Fibroblast of lung (primary cell): ENCODE measurements at regions not wholly inside any gene's neighbourhood (a gene's known extent, or its start where the extent isn't known, plus 50 kb on each side); places are given as distances from the start of the nearest gene placed in this dataset.
"Not testable (repeated sequence)": the region's sequence is repeated elsewhere in the genome, so short reads cannot be mapped to it uniquely, and the experiment has no call there.

Source experiments
- DNase-seq, 2 donors: peaks; one replicate each; pipeline versions ENCODE4 v3.0.0 to v3.0.0-alpha.2; 2010; ENCODE audit warnings: low read depth in 2 of 2
- H2AFZ ChIP-seq: 2 replicates; pipeline ENCODE4 v1.5.1; 2012; ENCODE audit warnings: low read length, control low read depth, inconsistent platforms
- H3K27ac ChIP-seq: 2 replicates; pipeline ENCODE4 v1.5.1; 2011; ENCODE audit warnings: low read length, control low read depth; ENCODE audit not compliant: insufficient read depth
- H3K27me3 ChIP-seq: 2 replicates; pipeline ENCODE4 v1.5.1; 2011; ENCODE audit warnings: mild to moderate bottlenecking, low read length; ENCODE audit not compliant: control insufficient read depth, insufficient read depth
- H3K36me3 ChIP-seq: 2 replicates; pipeline ENCODE4 v1.5.1; 2011; ENCODE audit warnings: low read length; ENCODE audit not compliant: control insufficient read depth, insufficient read depth
- H3K4me1 ChIP-seq: 2 replicates; pipeline ENCODE4 v1.5.1; 2011; ENCODE audit warnings: low read length; ENCODE audit not compliant: control insufficient read depth, insufficient read depth; ENCODE audit errors: extremely low read depth
- H3K4me2 ChIP-seq: 2 replicates; pipeline ENCODE4 v1.5.1; 2011; ENCODE audit warnings: low read length, control low read depth; ENCODE audit not compliant: insufficient read depth; ENCODE audit errors: extremely low read depth
- H3K4me3 ChIP-seq, 4 experiments: fragments of 200-600 bp in 1 of 4; sonication (generic) in 1 of 4; replicated peaks in 1 of 4; 2 replicates each; pipeline ENCODE4 v1.5.1; 2011 to 2016; ENCODE audit warnings: low read length in 4 of 4, low read depth in 3 of 4, mild to moderate bottlenecking in 3 of 4, control low read depth in 2 of 4, inconsistent platforms in 1 of 4, mixed read lengths in 1 of 4; ENCODE audit not compliant: insufficient read depth in 1 of 4; ENCODE audit errors: control extremely low read depth in 1 of 4
- H3K79me2 ChIP-seq: 2 replicates; pipeline ENCODE4 v1.5.1; 2012; ENCODE audit warnings: mild to moderate bottlenecking, low read length, inconsistent platforms; ENCODE audit not compliant: control insufficient read depth, insufficient read depth
- H3K9ac ChIP-seq: 2 replicates; pipeline ENCODE4 v1.5.1; 2011; ENCODE audit warnings: mild to moderate bottlenecking, low read length, control low read depth; ENCODE audit not compliant: insufficient read depth
- H3K9me3 ChIP-seq: 2 replicates; pipeline ENCODE4 v1.5.1; 2012; ENCODE audit warnings: low read depth, low read length; ENCODE audit not compliant: control insufficient read depth, insufficient read depth
- H4K20me1 ChIP-seq: 2 replicates; pipeline ENCODE4 v1.5.1; 2011; ENCODE audit warnings: low read length; ENCODE audit not compliant: control insufficient read depth, insufficient read depth; ENCODE audit errors: extremely low read depth
- EZH2 ChIP-seq: IDR thresholded peaks from 2 replicates; pipeline ENCODE4 v1.5.1; 2012; ENCODE audit warnings: low read length, control low read depth, mild to moderate bottlenecking; ENCODE audit errors: missing control alignments
- TF ChIP-seq, protein P1 (sequence below), 2 donors: IDR thresholded peaks in 1 of 2; conservative IDR thresholded peaks in 1 of 2; 1 replicate in 1 of 2; 2 replicates in 1 of 2; pipeline ENCODE4 v1.5.1; 2011 to 2012; ENCODE audit warnings: low read length in 2 of 2, control low read depth in 1 of 2, inconsistent platforms in 1 of 2, low read depth in 1 of 2, mild to moderate bottlenecking in 1 of 2

DNA sequence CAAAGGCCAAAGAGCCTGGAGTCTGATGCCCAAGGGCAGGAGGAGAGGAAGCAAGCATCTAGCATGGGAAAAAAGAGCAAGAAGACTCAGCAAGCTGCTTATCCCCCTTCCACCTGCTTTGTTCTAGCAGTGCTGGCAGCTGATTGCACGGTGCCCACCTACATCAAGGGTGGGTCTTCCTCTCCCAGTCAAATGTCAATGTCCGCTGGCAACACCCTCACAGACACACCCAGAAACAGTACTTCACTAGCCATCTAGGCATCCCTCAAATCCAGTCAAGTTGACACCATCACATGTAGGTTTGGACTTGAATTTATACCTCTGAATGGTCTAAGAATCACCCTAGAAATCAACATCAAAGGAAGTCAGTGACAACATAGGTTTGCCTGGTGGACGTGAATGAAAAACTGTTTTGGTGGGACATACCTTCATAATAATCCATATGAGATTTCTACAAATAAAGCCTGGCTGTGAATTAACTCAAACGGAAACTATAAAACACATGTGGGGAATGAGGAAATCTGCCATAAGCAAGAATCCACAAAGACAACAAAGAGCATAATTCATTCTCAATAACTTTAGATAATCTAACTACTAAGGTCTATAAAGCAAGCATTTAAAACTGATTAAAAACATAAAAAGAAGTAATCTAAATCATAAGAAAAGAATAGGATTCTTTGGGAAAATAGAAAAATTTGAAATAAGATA, 185.8 kb upstream of the JADE1 start:
- no peak for DNase-seq
- no peak for TF ChIP-seq EZH2
- TF ChIP-seq, protein P1, sequence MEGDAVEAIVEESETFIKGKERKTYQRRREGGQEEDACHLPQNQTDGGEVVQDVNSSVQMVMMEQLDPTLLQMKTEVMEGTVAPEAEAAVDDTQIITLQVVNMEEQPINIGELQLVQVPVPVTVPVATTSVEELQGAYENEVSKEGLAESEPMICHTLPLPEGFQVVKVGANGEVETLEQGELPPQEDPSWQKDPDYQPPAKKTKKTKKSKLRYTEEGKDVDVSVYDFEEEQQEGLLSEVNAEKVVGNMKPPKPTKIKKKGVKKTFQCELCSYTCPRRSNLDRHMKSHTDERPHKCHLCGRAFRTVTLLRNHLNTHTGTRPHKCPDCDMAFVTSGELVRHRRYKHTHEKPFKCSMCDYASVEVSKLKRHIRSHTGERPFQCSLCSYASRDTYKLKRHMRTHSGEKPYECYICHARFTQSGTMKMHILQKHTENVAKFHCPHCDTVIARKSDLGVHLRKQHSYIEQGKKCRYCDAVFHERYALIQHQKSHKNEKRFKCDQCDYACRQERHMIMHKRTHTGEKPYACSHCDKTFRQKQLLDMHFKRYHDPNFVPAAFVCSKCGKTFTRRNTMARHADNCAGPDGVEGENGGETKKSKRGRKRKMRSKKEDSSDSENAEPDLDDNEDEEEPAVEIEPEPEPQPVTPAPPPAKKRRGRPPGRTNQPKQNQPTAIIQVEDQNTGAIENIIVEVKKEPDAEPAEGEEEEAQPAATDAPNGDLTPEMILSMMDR (conservative IDR thresholded peaks at IDR 0.05 in 1 of 2, IDR thresholded peaks at IDR 0.05 in 1 of 2; ENCODE audit: low read depth in 1 of 2, low read length in 2 of 2) = no peak
- Histone ChIP-seq H3K4me3 (no peak overlapping the region), H3K9me3 (no peaks in the 10 kb centered on the region), H3K27me3 (no peaks in the 10 kb centered on the region), H3K79me2 (no peaks in the 10 kb centered on the region), H2AFZ (no peak overlapping the region), H4K20me1 (no peaks in the 10 kb centered on the region), H3K9ac (no peak overlapping the region), H3K4me1 (no peaks in the 10 kb centered on the region), H3K27ac (no peak overlapping the region), H3K36me3 (no peaks in the 10 kb centered on the region), H3K4me2 (no peak overlapping the region)

DNA sequence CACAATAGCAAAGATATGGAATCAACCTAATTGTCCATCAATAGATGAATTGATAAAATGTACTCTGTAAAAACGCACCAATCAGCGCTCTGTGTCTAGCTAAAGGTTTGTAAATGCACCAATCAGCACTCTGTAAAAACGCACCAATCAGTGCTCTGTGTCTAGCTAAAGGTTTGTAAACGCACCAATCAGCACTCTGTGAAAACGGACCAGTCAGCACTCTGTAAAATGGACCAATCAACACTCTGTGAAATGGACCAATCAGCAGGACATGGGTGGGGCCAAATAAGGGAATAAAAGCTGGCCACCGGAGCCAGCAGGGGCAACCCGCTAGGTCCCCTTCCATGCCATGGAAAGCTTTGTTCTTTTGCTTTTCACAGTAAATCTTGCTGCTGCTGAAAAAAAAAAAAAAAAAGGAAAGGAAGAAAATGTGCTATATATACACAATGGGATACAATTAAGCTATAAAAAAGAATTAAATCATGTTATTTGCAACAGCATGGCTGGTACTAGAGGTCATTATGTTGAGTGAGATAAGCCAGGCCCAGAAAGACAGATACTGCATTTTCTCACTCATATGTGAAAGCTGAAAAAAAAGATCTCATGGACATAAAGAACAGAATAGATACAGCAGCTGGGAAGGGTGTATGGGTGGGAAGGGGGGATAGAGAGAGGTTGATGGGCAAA, 189.1 kb upstream of the JADE1 start:
- H3K27me3 ChIP-seq, H3K27ac ChIP-seq, H2AFZ ChIP-seq, H3K4me2 ChIP-seq, H3K36me3 ChIP-seq, H3K9me3 ChIP-seq, H3K4me3 ChIP-seq, H3K9ac ChIP-seq, H4K20me1 ChIP-seq, H3K79me2 ChIP-seq, H3K4me1 ChIP-seq, DNase-seq: not testable (repeated sequence)

DNA sequence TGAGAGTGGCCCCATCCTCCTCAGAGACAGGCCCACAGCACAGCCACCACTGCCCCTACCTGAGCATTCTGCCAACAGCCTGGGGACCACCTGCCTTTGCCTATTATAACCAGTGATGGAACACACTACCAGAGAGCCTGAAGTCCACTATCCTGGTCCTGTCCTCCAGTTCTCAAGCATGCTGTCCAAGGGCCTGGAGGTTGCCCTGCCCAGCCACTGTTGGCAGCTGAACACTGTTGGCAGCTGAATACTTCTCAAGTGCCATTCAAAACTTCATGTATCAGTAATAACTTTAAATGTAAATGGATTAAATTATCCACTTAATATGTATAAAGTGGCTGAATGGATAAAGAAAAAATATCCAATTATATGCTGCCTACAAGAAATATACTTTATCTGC, 194.3 kb upstream of the JADE1 start:
- Histone ChIP-seq H4K20me1 (no peaks in the 10 kb centered on the region), H3K36me3 (no peaks in the 10 kb centered on the region), H3K27me3 (no peaks in the 10 kb centered on the region), H3K9me3 (no peaks in the 10 kb centered on the region), H3K79me2 (no peaks in the 10 kb centered on the region), H3K4me1 (no peaks in the 10 kb centered on the region), H3K27ac (no peak overlapping the region), H2AFZ (no peak overlapping the region), H3K4me3 (no peak overlapping the region), H3K4me2 (no peak overlapping the region), H3K9ac (no peak overlapping the region)
- TF ChIP-seq, protein P1 (conservative IDR thresholded peaks at IDR 0.05 in 1 of 2, IDR thresholded peaks at IDR 0.05 in 1 of 2; ENCODE audit: low read depth in 1 of 2, low read length in 2 of 2) = no peak
- no peak for DNase-seq
